ENCODE measurements at regions not wholly inside any gene's neighbourhood (a gene's known extent, or its start where the extent isn't known, plus 50 kb on each side); places are given as distances from the start of the nearest gene placed in this dataset.
A peak's percentile ranks its signal among the peaks of the same experiment; 100 is the strongest.

DNA sequence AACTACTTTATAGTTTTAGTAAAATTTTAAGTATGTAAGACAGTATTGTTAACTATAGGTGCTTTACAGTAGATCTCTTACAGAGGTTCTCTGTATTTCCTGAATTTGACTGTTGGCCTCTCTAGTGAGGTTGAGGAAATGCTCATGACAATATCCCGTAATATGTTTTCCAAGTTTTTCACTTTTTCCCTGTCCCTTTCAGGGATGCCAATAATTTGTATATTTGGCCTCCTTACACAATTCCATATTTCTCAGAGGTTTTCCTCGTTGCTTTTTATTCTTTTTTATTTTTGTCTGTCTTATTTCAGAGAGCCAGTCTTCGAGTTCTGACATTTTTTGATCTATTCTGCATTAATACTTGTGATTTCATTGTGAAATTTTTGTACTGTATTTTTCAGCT, 233.7 kb upstream of the PDE3A start:
- Histone ChIP-seq H2AFZ (ENCODE audit: low read length) (no peak overlapping the region), H3K4me3 (ENCODE audit: low read depth, low read length, poor library complexity, severe bottlenecking) (no peak overlapping the region), H3K9me2 (ENCODE audit: insufficient read depth, low read length) (no peaks in the 10 kb centered on the region), H3K4me1 (ENCODE audit: insufficient read depth, low read length, poor library complexity, severe bottlenecking) (no peaks in the 10 kb centered on the region), H3K36me3 (ENCODE audit: insufficient read depth, low read length) (no peaks in the 10 kb centered on the region), H4K20me1 (ENCODE audit: insufficient read depth, low read length) (no peaks in the 10 kb centered on the region), H3K4me2 (ENCODE audit: low read length) (no peak overlapping the region), H3K9me3 (ENCODE audit: low read length) (no peaks in the 10 kb centered on the region), H3K79me2 (ENCODE audit: insufficient read depth, low read depth, low read length) (no peaks in the 10 kb centered on the region), H3K27ac (ENCODE audit: low read depth, low read length, poor library complexity, severe bottlenecking) (no peak overlapping the region)
- ChIA-PET CTCF (ENCODE audit: unreplicated experiment) (interaction anchor here (1.3 kb wide), 1 partner anchor 9 kb away, joined by 3 read pairs; no protein-coding TSS in a partner anchor), POLR2A (interaction anchor here (1.3 to 1.5 kb wide), 3 partner anchors 9 to 12 kb away, joined by 3 to 4 read pairs (median 3); no protein-coding TSS in a partner anchor)
- TF ChIP-seq, protein P1, sequence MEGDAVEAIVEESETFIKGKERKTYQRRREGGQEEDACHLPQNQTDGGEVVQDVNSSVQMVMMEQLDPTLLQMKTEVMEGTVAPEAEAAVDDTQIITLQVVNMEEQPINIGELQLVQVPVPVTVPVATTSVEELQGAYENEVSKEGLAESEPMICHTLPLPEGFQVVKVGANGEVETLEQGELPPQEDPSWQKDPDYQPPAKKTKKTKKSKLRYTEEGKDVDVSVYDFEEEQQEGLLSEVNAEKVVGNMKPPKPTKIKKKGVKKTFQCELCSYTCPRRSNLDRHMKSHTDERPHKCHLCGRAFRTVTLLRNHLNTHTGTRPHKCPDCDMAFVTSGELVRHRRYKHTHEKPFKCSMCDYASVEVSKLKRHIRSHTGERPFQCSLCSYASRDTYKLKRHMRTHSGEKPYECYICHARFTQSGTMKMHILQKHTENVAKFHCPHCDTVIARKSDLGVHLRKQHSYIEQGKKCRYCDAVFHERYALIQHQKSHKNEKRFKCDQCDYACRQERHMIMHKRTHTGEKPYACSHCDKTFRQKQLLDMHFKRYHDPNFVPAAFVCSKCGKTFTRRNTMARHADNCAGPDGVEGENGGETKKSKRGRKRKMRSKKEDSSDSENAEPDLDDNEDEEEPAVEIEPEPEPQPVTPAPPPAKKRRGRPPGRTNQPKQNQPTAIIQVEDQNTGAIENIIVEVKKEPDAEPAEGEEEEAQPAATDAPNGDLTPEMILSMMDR (conservative IDR thresholded peaks at IDR 0.05; ENCODE audit: low read length), result no peak
- no peak for TF ChIP-seq EZH2phosphoT487 (IDR thresholded peaks at IDR 0.05; ENCODE audit: borderline replicate concordance, low read depth, low read length)
- no peak for DNase-seq (ENCODE audit: low spot score)
- intact Hi-C loops (cut with micrococcal nuclease; ENCODE audit: unreplicated experiment), result loop anchor here (5.0 kb wide), 1 partner anchor 78 kb away; no protein-coding TSS in a partner anchor
- no TSS peak for BruUV-seq (replicated peaks)

DNA sequence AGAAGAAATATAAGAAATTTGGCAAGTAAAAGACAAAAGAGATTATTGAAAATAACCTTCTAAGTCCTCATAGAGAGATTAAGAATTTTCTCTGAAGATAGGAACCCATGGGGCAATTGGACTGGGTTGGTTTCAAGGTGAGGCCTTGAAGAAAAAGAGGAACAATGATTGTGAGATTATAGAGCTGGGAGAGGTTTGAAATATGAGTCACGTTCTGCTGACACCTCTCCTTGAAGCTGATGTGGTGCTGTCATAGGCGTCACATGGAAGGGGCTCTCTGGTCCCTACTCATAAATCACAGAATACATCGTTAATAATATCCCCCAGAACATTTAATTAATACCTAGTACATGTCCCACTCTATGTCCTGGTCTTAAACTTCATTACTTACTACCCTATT, 227.6 kb upstream of the PDE3A start:
- intact Hi-C loops (cut with micrococcal nuclease; ENCODE audit: unreplicated experiment), result loop anchor here (10.0 kb wide), 1 partner anchor 706 kb away; the partner anchor contains the start of gene AEBP2
- H2AFZ ChIP-seq (ENCODE audit: low read length), result no peak overlapping the region
- ChIA-PET CTCF (ENCODE audit: unreplicated experiment) (no interaction called here), POLR2A (interaction anchor here (0.6 to 1.2 kb wide), 6 partner anchors 8 to 1297 kb away, joined by 3 to 6 read pairs (median 4); partner anchors contain the start of gene PYROXD1)
- no peak overlapping the region for H3K4me2 ChIP-seq (ENCODE audit: low read length)
- H4K20me1 ChIP-seq (ENCODE audit: insufficient read depth, low read length), result no peaks in the 10 kb centered on the region
- H3K4me1 ChIP-seq (ENCODE audit: insufficient read depth, low read length, poor library complexity, severe bottlenecking), result peaks cover 25% of the 10 kb centered on the region
- no peak overlapping the region for H3K4me3 ChIP-seq (ENCODE audit: low read depth, low read length, poor library complexity, severe bottlenecking)
- H3K27ac ChIP-seq (ENCODE audit: low read depth, low read length, poor library complexity, severe bottlenecking), result no peak overlapping the region
- no peaks in the 10 kb centered on the region for H3K36me3 ChIP-seq (ENCODE audit: insufficient read depth, low read length)
- TF ChIP-seq, protein P1 (conservative IDR thresholded peaks at IDR 0.05; ENCODE audit: low read length), result no peak
- no peak for TF ChIP-seq EZH2phosphoT487 (IDR thresholded peaks at IDR 0.05; ENCODE audit: borderline replicate concordance, low read depth, low read length)
- BruUV-seq (replicated peaks), result no TSS peak
- H3K9me3 ChIP-seq (ENCODE audit: low read length), result no peaks in the 10 kb centered on the region
- DNase-seq (ENCODE audit: low spot score), result no peak
- H3K79me2 ChIP-seq (ENCODE audit: insufficient read depth, low read depth, low read length), result no peaks in the 10 kb centered on the region
- no peaks in the 10 kb centered on the region for H3K9me2 ChIP-seq (ENCODE audit: insufficient read depth, low read length)

DNA sequence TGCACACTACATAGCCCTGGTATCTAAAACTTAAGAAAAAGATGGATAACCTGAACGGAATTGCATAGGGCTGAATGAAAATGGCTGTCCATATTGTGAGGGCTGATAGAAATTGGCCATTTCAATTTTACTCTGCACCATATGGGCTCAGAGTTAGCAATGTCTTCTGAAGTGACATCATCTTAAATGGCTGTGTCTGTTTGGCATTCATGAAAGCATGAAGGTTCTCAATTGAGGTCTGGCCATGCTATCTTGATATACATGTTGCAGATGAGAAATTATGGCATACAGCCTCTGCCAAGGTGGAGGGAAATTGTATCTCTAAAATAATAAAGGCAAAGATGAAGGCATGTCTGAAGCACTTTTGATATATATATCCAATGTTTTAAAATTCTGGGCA, 226.0 kb upstream of the PDE3A start:
- H4K20me1 ChIP-seq (ENCODE audit: insufficient read depth, low read length), result no peaks in the 10 kb centered on the region
- H3K9me2 ChIP-seq (ENCODE audit: insufficient read depth, low read length), result no peaks in the 10 kb centered on the region
- no peak overlapping the region for H3K4me3 ChIP-seq (ENCODE audit: low read depth, low read length, poor library complexity, severe bottlenecking)
- no peaks in the 10 kb centered on the region for H3K79me2 ChIP-seq (ENCODE audit: insufficient read depth, low read depth, low read length)
- no peaks in the 10 kb centered on the region for H3K9me3 ChIP-seq (ENCODE audit: low read length)
- ChIA-PET POLR2A (no interaction called here), CTCF (ENCODE audit: unreplicated experiment) (no interaction called here)
- H2AFZ ChIP-seq (ENCODE audit: low read length), result peak overlapping the region; percentile 19; the same call in 1 of the 2 replicates
- H3K27ac ChIP-seq (ENCODE audit: low read depth, low read length, poor library complexity, severe bottlenecking), result no peak overlapping the region
- BruUV-seq (replicated peaks), result no TSS peak
- TF ChIP-seq, protein P1 (conservative IDR thresholded peaks at IDR 0.05; ENCODE audit: low read length), result no peak
- TF ChIP-seq EZH2phosphoT487 (IDR thresholded peaks at IDR 0.05; ENCODE audit: borderline replicate concordance, low read depth, low read length), result no peak
- peaks cover 25% of the 10 kb centered on the region for H3K4me1 ChIP-seq (ENCODE audit: insufficient read depth, low read length, poor library complexity, severe bottlenecking)
- no peaks in the 10 kb centered on the region for H3K36me3 ChIP-seq (ENCODE audit: insufficient read depth, low read length)
- DNase-seq (ENCODE audit: low spot score), result no peak
- H3K4me2 ChIP-seq (ENCODE audit: low read length), result no peak overlapping the region
- intact Hi-C loops (cut with micrococcal nuclease; ENCODE audit: unreplicated experiment), result loop anchor here (10.0 kb wide), 1 partner anchor 708 kb away; the partner anchor contains the start of gene AEBP2
